ENCODE measurements at regions not wholly inside any gene's neighbourhood (a gene's known extent, or its start where the extent isn't known, plus 50 kb on each side); places are given as distances from the start of the nearest gene placed in this dataset.
"Not testable (repeated sequence)": the region's sequence is repeated elsewhere in the genome, so short reads cannot be mapped to it uniquely, and the experiment has no call there.

GRCh38 chr4:170804930-170805329 lies 715.2 kb upstream of the AADAT start:
- DNase-seq (ENCODE audit: extremely low spot score, unreplicated experiment), result no peak
- Mint-ChIP-seq H3K9me3 (ENCODE audit: unreplicated experiment) (no peaks in the 10 kb centered on the region), H3K4me1 (ENCODE audit: unreplicated experiment) (no peaks in the 10 kb centered on the region), H3K27me3 (ENCODE audit: unreplicated experiment) (peaks cover 16% of the 10 kb centered on the region), H3K27ac (ENCODE audit: unreplicated experiment) (no peak overlapping the region), H3K4me3 (ENCODE audit: unreplicated experiment) (no peak overlapping the region), H3K36me3 (ENCODE audit: unreplicated experiment) (no peaks in the 10 kb centered on the region)
- TF ChIP-seq CTCF (IDR thresholded peaks at IDR 0.05), result no peak

GRCh38 chr4:170803492-170803891 lies 713.7 kb upstream of the AADAT start:
- no peaks in the 10 kb centered on the region for H3K9me3 Mint-ChIP-seq (ENCODE audit: unreplicated experiment)
- H3K4me1 Mint-ChIP-seq (ENCODE audit: unreplicated experiment), result no peaks in the 10 kb centered on the region
- H3K4me3 Mint-ChIP-seq (ENCODE audit: unreplicated experiment), result no peak overlapping the region
- DNase-seq (ENCODE audit: extremely low spot score, unreplicated experiment), result no peak
- peaks cover 16% of the 10 kb centered on the region for H3K27me3 Mint-ChIP-seq (ENCODE audit: unreplicated experiment)
- H3K27ac Mint-ChIP-seq (ENCODE audit: unreplicated experiment), result no peak overlapping the region
- no peaks in the 10 kb centered on the region for H3K36me3 Mint-ChIP-seq (ENCODE audit: unreplicated experiment)
- TF ChIP-seq CTCF (IDR thresholded peaks at IDR 0.05), result no peak

GRCh38 chr4:170801771-170802170 lies 712.0 kb upstream of the AADAT start:
- no peak for TF ChIP-seq CTCF (IDR thresholded peaks at IDR 0.05)
- Mint-ChIP-seq H3K27me3 (ENCODE audit: unreplicated experiment) (peaks cover 14% of the 10 kb centered on the region), H3K9me3 (ENCODE audit: unreplicated experiment) (no peaks in the 10 kb centered on the region), H3K4me3 (ENCODE audit: unreplicated experiment) (no peak overlapping the region), H3K27ac (ENCODE audit: unreplicated experiment) (no peak overlapping the region), H3K36me3 (ENCODE audit: unreplicated experiment) (no peaks in the 10 kb centered on the region), H3K4me1 (ENCODE audit: unreplicated experiment) (no peaks in the 10 kb centered on the region)
- DNase-seq (ENCODE audit: extremely low spot score, unreplicated experiment), result no peak

- Mint-ChIP-seq H3K27me3 (ENCODE audit: unreplicated experiment) (no peaks in the 10 kb centered on the region), H3K4me1 (ENCODE audit: unreplicated experiment) (no peaks in the 10 kb centered on the region), H3K9me3 (ENCODE audit: unreplicated experiment) (no peaks in the 10 kb centered on the region), H3K4me3 (ENCODE audit: unreplicated experiment) (no peak overlapping the region), H3K27ac (ENCODE audit: unreplicated experiment) (no peak overlapping the region), H3K36me3 (ENCODE audit: unreplicated experiment) (no peaks in the 10 kb centered on the region)
- TF ChIP-seq CTCF (IDR thresholded peaks at IDR 0.05), result no peak
- DNase-seq (ENCODE audit: extremely low spot score, unreplicated experiment), result no peak
Observed at GRCh38 chr4:170794525-170794924, 704.8 kb upstream of the AADAT start.

GRCh38 chr4:170788540-170789051 lies 698.8 kb upstream of the AADAT start:
- not testable (repeated sequence) for H3K4me1 Mint-ChIP-seq (ENCODE audit: unreplicated experiment); DNase-seq (ENCODE audit: extremely low spot score, unreplicated experiment); H3K27ac Mint-ChIP-seq (ENCODE audit: unreplicated experiment); H3K36me3 Mint-ChIP-seq (ENCODE audit: unreplicated experiment); H3K27me3 Mint-ChIP-seq (ENCODE audit: unreplicated experiment); H3K9me3 Mint-ChIP-seq (ENCODE audit: unreplicated experiment)
- peak overlapping the region; percentile 74 for H3K4me3 Mint-ChIP-seq (ENCODE audit: unreplicated experiment)

GRCh38 chr4:170777663-170778062 lies 687.9 kb upstream of the AADAT start:
- Mint-ChIP-seq H3K27me3 (ENCODE audit: unreplicated experiment) (no peaks in the 10 kb centered on the region), H3K4me3 (ENCODE audit: unreplicated experiment) (no peak overlapping the region), H3K36me3 (ENCODE audit: unreplicated experiment) (no peaks in the 10 kb centered on the region), H3K4me1 (ENCODE audit: unreplicated experiment) (peaks cover 6% of the 10 kb centered on the region), H3K9me3 (ENCODE audit: unreplicated experiment) (no peaks in the 10 kb centered on the region), H3K27ac (ENCODE audit: unreplicated experiment) (no peak overlapping the region)
- TF ChIP-seq CTCF (IDR thresholded peaks at IDR 0.05), result no peak
- no peak for DNase-seq (ENCODE audit: extremely low spot score, unreplicated experiment)
